HFF-Myc (cell line): ENCODE measurements at regions not wholly inside any gene's neighbourhood (a gene's known extent, or its start where the extent isn't known, plus 50 kb on each side); places are given as distances from the start of the nearest gene placed in this dataset.
"Not testable (repeated sequence)": the region's sequence is repeated elsewhere in the genome, so short reads cannot be mapped to it uniquely, and the experiment has no call there.

Experiments
- DNase-seq: peaks from one replicate; pipeline ENCODE4 v3.0.0-alpha.2; 2011; ENCODE audit warnings: low read depth; ENCODE audit errors: extremely low read depth
- H3K4me3 ChIP-seq: replicated peaks from 2 replicates; pipeline ENCODE4 v1.5.1; 2011; ENCODE audit warnings: low read depth, mild to moderate bottlenecking, control low read depth, low read length
- TF ChIP-seq, protein P1 (sequence below): IDR thresholded peaks from 2 replicates; pipeline ENCODE4 v1.5.1; 2012; ENCODE audit warnings: mild to moderate bottlenecking, low read depth, low read length, control low read depth; ENCODE audit errors: missing control alignments

DNA sequence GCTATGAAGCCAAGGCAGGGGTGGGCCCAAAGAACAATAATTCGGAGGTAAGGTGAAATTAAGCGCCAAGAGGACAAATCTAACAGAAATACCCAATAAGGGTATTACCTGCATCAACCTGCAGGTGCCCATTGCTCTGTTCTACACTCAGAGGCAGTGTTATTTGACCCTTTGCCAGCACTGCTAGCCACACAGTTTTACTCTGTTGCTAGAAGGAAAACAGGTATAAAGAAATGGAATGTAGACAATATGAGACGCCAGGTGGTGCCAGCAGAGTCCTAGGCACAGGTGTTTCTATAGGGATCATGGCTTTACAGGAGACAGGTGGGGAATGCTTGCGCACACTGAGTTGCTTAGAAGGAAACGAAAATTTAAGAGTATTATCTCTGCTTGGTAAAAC lies 201.3 kb downstream of the HTR1A start:
- no peak for DNase-seq
- H3K4me3 ChIP-seq: no peak overlapping the region
- TF ChIP-seq, protein P1, sequence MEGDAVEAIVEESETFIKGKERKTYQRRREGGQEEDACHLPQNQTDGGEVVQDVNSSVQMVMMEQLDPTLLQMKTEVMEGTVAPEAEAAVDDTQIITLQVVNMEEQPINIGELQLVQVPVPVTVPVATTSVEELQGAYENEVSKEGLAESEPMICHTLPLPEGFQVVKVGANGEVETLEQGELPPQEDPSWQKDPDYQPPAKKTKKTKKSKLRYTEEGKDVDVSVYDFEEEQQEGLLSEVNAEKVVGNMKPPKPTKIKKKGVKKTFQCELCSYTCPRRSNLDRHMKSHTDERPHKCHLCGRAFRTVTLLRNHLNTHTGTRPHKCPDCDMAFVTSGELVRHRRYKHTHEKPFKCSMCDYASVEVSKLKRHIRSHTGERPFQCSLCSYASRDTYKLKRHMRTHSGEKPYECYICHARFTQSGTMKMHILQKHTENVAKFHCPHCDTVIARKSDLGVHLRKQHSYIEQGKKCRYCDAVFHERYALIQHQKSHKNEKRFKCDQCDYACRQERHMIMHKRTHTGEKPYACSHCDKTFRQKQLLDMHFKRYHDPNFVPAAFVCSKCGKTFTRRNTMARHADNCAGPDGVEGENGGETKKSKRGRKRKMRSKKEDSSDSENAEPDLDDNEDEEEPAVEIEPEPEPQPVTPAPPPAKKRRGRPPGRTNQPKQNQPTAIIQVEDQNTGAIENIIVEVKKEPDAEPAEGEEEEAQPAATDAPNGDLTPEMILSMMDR: no peak

DNA sequence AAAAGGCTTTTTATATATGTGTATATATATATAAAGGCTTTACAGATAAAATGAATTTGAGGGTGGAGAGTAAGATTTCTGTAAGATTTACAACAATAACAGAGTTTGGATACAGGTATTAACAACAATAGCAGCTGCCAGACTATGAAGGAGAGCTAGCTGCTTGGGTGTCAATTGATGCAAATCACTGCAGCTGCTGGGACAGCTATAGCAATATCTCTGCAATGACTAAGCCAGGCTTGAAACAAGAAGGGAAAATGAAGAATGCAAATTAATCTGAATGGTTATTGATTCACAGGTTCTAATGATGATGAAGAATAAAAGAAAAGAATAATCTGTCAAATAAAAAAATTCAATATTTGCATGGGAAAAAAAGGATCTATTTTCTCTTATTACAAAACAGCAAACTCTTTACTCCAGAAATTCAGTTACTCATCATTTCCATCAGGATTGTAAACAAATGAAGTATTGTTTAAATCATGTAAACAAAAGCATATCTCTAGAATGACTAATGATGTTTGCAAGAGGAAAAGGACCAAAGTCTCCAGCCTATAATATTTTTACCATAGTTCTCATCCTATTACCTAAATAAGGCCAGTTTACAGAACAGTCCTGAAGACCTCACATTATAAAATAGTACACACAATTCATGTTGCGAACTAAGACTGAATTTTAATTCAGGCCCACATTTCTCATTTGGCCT lies 219.0 kb downstream of the HTR1A start:
- H3K4me3 ChIP-seq: no peak overlapping the region
- DNase-seq: no peak
- TF ChIP-seq, protein P1: no peak

GRCh38 chr5:63732880-63733279 lies 229.4 kb downstream of the HTR1A start:
- not testable (repeated sequence) for DNase-seq, H3K4me3 ChIP-seq

DNA sequence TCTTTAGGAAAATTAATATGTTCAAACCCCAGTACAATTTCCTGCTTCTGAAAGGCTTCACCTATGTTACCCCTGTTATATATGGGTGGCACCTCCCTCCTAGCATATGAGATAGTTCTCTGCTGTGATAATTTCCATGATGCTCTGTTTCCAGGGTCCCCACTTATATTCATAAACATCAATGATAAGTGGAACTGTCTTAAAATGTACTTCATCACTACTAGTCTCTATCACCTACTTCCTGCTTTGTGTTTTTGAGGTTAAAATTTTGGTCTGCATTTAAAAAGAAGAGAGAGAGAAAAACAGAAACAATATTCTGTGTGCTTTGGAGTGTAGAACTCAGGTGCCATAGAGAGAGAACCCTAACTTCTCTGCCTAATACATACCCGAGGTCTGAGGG lies 234.7 kb downstream of the HTR1A start:
- no peak for DNase-seq
- no peak overlapping the region for H3K4me3 ChIP-seq
- TF ChIP-seq, protein P1: no peak

GRCh38 chr5:63726496-63726895 lies 235.7 kb downstream of the HTR1A start:
- no peak for DNase-seq
- H3K4me3 ChIP-seq: no peak overlapping the region
- TF ChIP-seq, protein P1: no peak

DNA sequence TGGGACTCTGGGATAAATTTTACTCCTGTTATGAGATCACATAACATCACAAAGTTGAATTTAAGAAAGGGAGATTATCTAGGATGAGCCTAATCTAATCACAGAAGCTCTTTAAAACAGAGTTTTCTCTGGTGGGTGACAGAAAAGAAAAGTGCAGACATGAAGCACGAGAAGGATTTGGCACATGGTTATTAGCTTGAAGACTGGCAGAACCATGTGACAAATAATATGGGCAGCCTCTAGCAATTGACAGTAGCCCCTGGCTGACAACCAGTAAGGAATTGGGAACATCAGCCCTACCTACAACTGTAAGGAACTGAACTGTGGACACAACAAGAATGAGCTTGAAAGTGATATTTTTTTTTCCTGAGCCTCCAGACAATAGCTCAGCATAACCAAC lies 243.1 kb downstream of the HTR1A start:
- no peak overlapping the region for H3K4me3 ChIP-seq
- TF ChIP-seq, protein P1: no peak

DNA sequence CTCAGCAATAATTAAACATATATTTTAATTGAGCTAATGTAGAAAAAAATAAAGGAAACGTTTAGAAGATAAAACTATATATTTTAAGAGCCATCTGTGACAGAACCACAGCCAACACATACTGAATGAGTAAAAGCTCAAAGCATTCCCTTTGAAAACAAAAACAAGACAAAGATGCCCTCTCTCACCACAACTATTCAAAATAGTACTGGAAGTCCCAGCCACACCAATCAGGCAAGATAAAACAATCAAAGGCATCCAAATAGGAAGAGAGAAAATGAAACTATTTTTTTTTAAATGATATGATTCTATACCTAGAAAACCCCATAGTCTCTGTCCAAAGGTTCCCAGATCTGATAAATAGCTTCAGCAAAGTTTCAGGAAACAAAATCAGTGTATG lies 262.0 kb downstream of the HTR1A start:
- no peak overlapping the region for H3K4me3 ChIP-seq
- DNase-seq: no peak
- TF ChIP-seq, protein P1: no peak

More for the DNA sequence above, 243.1 kb downstream of the HTR1A start:
- DNase-seq: no peak
